ENCODE measurements at regions not wholly inside any gene's neighbourhood (a gene's known extent, or its start where the extent isn't known, plus 50 kb on each side); places are given as distances from the start of the nearest gene placed in this dataset.

DNA sequence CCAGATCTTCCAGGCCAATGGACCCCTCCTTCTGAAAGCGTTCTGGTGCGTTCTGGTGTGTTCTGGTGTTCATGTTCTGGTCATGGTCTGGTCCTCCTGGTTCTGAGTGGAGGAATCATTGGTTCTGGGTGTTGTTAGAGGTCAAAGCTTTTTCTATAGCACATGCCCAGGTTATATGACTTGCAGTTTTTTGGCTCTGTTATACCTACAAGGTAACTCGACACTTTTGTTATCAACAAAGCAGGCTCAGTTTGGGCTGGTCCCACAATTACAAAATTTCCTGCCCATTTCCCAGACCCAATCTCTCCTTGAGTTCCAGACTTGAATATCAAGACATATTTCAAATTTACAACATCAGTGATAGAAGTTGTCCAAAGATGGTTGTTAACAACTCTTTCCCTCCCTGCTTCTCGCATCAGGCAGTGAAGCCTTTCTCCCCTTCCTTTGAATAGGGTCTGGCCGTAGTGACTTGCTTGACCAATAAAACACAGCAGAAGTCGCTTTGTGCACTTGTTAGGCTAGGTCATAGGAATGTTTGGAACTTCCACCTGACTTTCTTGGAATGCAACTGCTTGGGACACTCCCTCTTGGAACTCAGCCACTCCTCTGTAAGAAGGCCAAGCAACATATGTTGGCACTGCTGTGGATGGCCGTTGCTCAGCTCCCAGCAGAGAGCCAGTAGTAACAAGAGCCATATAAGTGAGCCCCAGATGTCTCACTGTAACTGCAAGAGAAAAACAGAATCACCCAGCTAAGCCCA is 83.1 kb upstream of the STEAP1B start:
- H3K4me3 ChIP-seq (ENCODE audit: low read depth, low read length): no peak overlapping the region
- TF ChIP-seq, protein P1, sequence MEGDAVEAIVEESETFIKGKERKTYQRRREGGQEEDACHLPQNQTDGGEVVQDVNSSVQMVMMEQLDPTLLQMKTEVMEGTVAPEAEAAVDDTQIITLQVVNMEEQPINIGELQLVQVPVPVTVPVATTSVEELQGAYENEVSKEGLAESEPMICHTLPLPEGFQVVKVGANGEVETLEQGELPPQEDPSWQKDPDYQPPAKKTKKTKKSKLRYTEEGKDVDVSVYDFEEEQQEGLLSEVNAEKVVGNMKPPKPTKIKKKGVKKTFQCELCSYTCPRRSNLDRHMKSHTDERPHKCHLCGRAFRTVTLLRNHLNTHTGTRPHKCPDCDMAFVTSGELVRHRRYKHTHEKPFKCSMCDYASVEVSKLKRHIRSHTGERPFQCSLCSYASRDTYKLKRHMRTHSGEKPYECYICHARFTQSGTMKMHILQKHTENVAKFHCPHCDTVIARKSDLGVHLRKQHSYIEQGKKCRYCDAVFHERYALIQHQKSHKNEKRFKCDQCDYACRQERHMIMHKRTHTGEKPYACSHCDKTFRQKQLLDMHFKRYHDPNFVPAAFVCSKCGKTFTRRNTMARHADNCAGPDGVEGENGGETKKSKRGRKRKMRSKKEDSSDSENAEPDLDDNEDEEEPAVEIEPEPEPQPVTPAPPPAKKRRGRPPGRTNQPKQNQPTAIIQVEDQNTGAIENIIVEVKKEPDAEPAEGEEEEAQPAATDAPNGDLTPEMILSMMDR (IDR thresholded peaks at IDR 0.05; ENCODE audit: low read depth, low read length, missing control alignments): no peak
- in situ Hi-C loops (cut with HindIII; ENCODE audit: low sequenced_read_pairs): loop anchor here (5.0 kb wide), 1 partner anchor 274 kb away; no protein-coding TSS in a partner anchor
- peak; percentile 90 for DNase-seq (ENCODE audit: low read depth)

DNA sequence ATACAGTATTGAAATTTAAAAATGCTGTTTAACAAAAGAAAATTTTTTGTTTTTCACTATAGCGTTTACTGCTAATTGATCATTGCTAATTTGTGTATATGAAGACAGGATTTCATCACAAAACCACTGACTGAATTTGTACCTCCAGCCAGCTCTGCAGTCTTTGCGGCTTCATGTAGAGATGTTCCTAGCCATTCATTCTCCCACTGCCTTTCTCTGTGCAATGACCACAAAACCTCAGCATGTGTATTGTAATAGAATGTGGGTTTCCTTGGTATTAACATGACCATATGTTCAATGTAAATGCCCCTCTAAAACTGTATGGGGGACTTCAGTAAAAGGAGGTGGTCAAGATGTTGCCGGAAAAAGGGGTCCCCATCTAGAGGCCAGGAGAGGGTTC is 81.1 kb upstream of the STEAP1B start:
- H3K4me3 ChIP-seq (ENCODE audit: low read depth, low read length): no peak overlapping the region
- in situ Hi-C loops (cut with HindIII; ENCODE audit: low sequenced_read_pairs): loop anchor here (5.0 kb wide), 1 partner anchor 276 kb away; no protein-coding TSS in a partner anchor
- no peak for DNase-seq (ENCODE audit: low read depth)
- TF ChIP-seq, protein P1 (IDR thresholded peaks at IDR 0.05; ENCODE audit: low read depth, low read length, missing control alignments): no peak

DNA sequence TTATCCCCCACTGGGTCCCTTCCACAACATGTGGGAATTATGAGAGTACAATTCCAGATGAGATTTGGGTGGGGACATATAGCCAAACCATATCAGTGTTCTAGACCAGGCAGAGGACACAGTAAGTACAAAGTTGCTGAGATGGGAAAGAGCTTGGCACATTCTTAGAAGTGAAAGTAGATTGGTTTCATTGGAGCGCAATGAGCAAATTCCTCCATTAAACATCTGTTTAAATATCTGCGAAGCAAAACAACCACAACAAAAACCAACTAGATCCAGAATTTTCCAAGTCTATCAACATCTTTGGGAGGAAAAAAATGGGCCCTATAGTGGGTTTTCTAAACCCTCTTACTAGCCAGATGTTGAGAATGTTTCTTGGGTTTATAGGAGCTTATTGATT is 80.0 kb upstream of the STEAP1B start:
- DNase-seq (ENCODE audit: low read depth): no peak
- in situ Hi-C loops (cut with HindIII; ENCODE audit: low sequenced_read_pairs): loop anchor here (5.0 kb wide), 1 partner anchor 277 kb away; no protein-coding TSS in a partner anchor
- H3K4me3 ChIP-seq (ENCODE audit: low read depth, low read length): no peak overlapping the region
- TF ChIP-seq, protein P1 (IDR thresholded peaks at IDR 0.05; ENCODE audit: low read depth, low read length, missing control alignments): no peak

DNA sequence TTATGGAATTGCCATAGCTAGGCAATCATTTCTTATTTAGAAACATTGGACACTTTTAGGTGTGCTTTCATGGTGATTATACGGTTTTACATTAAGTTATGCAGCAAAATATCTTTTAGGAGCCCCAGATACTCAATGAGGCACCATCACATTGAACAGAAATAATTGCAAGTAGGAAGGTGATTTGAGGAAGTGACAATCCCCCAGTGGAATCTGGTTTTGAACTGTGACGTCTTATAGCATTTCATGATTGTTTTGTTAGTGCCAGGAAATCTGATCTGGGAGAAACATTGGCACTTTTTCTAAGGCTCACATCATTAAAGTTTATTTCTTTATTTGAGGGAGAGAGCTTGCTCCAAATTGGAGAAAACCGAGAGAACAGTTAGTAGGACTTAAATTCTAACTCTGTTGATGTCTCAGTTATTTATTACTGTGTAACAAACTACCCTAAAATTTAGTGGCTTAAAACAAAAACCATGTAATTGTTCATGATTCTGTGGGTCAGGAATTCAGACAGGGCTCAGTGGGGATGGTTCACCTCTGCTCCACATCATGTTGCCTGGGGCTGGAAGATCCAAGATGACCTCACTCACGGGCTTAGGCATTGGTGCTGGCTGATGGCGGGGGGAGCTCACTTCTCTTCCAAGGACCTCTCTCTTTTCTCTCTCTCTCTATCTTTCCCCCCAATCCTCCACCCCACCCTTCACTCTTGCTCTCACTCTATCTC is 78.2 kb upstream of the STEAP1B start:
- DNase-seq (ENCODE audit: low read depth): peak; percentile 78
- TF ChIP-seq, protein P1 (IDR thresholded peaks at IDR 0.05; ENCODE audit: low read depth, low read length, missing control alignments): no peak
- H3K4me3 ChIP-seq (ENCODE audit: low read depth, low read length): no peak overlapping the region
- in situ Hi-C loops (cut with HindIII; ENCODE audit: low sequenced_read_pairs): no loop called here

DNA sequence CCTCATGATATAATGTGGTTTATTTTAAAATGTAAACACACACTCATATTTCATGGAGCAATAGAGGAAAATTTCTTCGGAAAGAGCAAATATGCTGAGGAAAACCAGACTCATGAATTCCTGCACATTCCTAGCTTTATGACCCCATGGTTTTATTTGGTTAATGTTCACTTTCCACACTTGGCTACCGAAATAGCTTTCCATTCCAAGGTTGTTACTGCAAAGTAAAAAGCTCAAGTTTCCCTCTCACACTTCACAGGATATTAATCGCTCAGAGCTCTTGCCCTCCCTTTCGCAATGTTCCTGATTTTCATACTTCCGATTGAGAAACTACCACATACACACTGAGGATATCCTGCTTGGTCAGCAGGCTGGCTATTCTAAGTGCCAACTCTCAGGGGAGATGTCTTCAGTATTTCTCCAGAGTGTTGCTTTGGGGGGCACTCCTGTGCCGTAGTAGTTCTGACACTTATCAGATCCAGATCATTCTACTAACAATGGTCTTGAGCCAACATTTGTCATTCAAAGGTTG is 77.5 kb upstream of the STEAP1B start:
- H3K4me3 ChIP-seq (ENCODE audit: low read depth, low read length): no peak overlapping the region
- TF ChIP-seq, protein P1 (IDR thresholded peaks at IDR 0.05; ENCODE audit: low read depth, low read length, missing control alignments): no peak
- peak; percentile 99 for DNase-seq (ENCODE audit: low read depth)
- in situ Hi-C loops (cut with HindIII; ENCODE audit: low sequenced_read_pairs): no loop called here

DNA sequence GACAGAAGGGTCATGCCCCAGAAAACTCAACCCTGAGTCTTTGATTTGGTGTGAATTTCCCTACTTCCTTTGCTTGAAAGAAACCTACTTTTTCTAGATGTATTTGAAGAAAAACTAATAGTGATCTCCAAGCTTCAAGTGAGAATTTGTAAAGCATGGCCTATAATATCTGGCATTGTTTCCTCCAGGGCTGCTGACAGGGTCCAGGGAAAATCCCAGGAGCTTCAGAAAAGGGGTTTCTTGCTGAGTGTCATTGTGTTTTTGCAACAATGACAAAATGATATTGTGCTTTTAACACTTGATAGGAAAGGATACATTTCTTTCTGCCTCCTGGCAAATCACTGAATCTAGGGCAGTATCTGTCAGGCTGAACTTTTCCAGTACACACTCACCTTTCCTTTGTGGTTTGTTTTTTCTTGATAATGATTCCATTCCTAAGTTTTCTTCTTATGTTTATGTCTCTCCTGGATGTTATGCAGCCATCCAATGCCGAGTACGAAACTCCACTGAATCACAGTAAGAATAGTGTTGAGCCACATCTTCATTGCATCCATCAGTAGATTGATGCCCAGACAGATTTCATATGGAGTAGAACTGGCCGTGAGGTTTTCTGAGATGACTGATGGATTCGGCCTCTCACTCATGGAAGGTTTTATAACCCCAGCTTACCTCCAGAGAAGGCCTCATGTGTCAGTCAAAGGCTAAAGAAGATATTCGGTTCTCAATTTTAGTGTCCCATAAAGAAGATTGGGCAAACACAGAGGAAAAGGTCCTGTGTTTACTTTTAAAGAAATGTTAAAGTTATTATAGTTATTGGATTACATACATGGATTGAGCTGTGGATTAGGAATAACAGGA is 76.9 kb upstream of the STEAP1B start:
- H3K4me3 ChIP-seq (ENCODE audit: low read depth, low read length): no peak overlapping the region
- in situ Hi-C loops (cut with HindIII; ENCODE audit: low sequenced_read_pairs): no loop called here
- no peak for DNase-seq (ENCODE audit: low read depth)
- TF ChIP-seq, protein P1 (IDR thresholded peaks at IDR 0.05; ENCODE audit: low read depth, low read length, missing control alignments): no peak

Measured in astrocyte of the cerebellum (primary cell).